Epithelial cell of esophagus (primary cell): ENCODE measurements at regions not wholly inside any gene's neighbourhood (a gene's known extent, or its start where the extent isn't known, plus 50 kb on each side); places are given as distances from the start of the nearest gene placed in this dataset.
"Not testable (repeated sequence)": the region's sequence is repeated elsewhere in the genome, so short reads cannot be mapped to it uniquely, and the experiment has no call there.

Experiments used
- DNase-seq: peaks from one replicate; pipeline ENCODE4 v3.0.0; 2010; ENCODE audit warnings: low read depth
- H3K4me3 ChIP-seq: 2 replicates; pipeline ENCODE4 v1.5.1; 2011; ENCODE audit warnings: mild to moderate bottlenecking, low read length, control low read depth
- CTCF ChIP-seq: IDR thresholded peaks from 2 replicates; pipeline ENCODE4 v1.5.1; 2011; ENCODE audit warnings: low read depth, mild to moderate bottlenecking, low read length, control low read depth, inconsistent platforms; ENCODE audit not compliant: insufficient read depth; ENCODE audit errors: missing control alignments

GRCh38 chr20:23294166-23294565 lies 56.4 kb upstream of the NXT1 start:
- H3K4me3 ChIP-seq: no peak overlapping the region
- TF ChIP-seq CTCF: no peak
- DNase-seq: no peak

- no peak for DNase-seq
- TF ChIP-seq CTCF: no peak
- no peak overlapping the region for H3K4me3 ChIP-seq
Observed at GRCh38 chr20:23293689-23294088, 56.9 kb upstream of the NXT1 start.

- not testable (repeated sequence) for DNase-seq
Observed at GRCh38 chr20:23292311-23292710, 58.3 kb upstream of the NXT1 start.

GRCh38 chr20:23291575-23292240 lies 58.9 kb upstream of the NXT1 start:
- no peak overlapping the region for H3K4me3 ChIP-seq
- DNase-seq: no peak
- no peak for TF ChIP-seq CTCF

More at GRCh38 chr20:23292311-23292710, 58.3 kb upstream of the NXT1 start:
- H3K4me3 ChIP-seq: not testable (repeated sequence)

- no peak for TF ChIP-seq CTCF
- DNase-seq: no peak
- H3K4me3 ChIP-seq: no peak overlapping the region
Observed at GRCh38 chr20:23290761-23291574, 59.6 kb upstream of the NXT1 start.

GRCh38 chr20:23289724-23290395 lies 60.7 kb upstream of the NXT1 start:
- TF ChIP-seq CTCF: no peak
- no peak overlapping the region for H3K4me3 ChIP-seq
- DNase-seq: no peak

GRCh38 chr20:23289249-23289648 lies 61.3 kb upstream of the NXT1 start:
- no peak overlapping the region for H3K4me3 ChIP-seq
- no peak for TF ChIP-seq CTCF
- no peak for DNase-seq
